HCT116 (cell line): ENCODE measurements at regions not wholly inside any gene's neighbourhood (a gene's known extent, or its start where the extent isn't known, plus 50 kb on each side); places are given as distances from the start of the nearest gene placed in this dataset.

Source experiments
- ATAC-seq: fragments of 200-7000 bp; cut with Tn5 transposase; 2 replicates; pipeline ENCODE4 v1.9.1; 2020; ENCODE audit warnings: mild to moderate bottlenecking, moderate library complexity
- BruUV-seq: library from RNA; stranded (reverse); fragments of 400-500 nt; replicated peaks from 2 replicates; lab custom pipeline; 2021; lab: Mats Ljungman, UMichigan
- CTCF ChIA-PET: fragments of 300-600 bp; sonication (Branson Sonifier 250); formaldehyde crosslinking; loops from one replicate; lab custom pipeline; 2021; ENCODE audit warnings: antibody characterized with exemption; lab: Charles Lee
- POLR2A ChIA-PET: fragments of 300-600, 350-600 bp; sonication (Branson Sonifier 250); formaldehyde crosslinking; loops from one replicate; lab custom pipeline; 2021; ENCODE audit warnings: antibody characterized with exemption; lab: Charles Lee
- RAD21 ChIA-PET, 2 experiments: fragments of 300-600 bp; sonication (Branson Sonifier 250); formaldehyde crosslinking; loops; one replicate each; lab custom pipeline; 2023; ENCODE audit warnings: low total read pairs in 2 of 2; ENCODE audit not compliant: uncharacterized antibody in 2 of 2, unreplicated experiment in 2 of 2, low non-redundant PET in 1 of 2; lab: Charles Lee
- DNase-seq: peaks from one replicate; pipeline ENCODE4 v3.0.0-alpha.2; 2010; ENCODE audit warnings: low read depth, low spot score
- H2AFZ ChIP-seq: fragments of 200-600 bp; shearing (Covaris generic), sonication (generic); 2 replicates; pipeline ENCODE4 v1.6.1; 2017; ENCODE audit warnings: low read depth, mixed run types, mixed read lengths, antibody characterized with exemption, low read length; ENCODE audit not compliant: poor library complexity, severe bottlenecking
- H3K27ac ChIP-seq: 2 replicates; pipeline ENCODE4 v1.5.1; 2012; ENCODE audit warnings: low read depth, low read length
- H3K27me3 ChIP-seq: fragments of 200-600 bp; sonication (generic); 2 replicates; pipeline ENCODE4 v1.6.1; 2016; ENCODE audit warnings: mixed run types, low read length, mixed read lengths; ENCODE audit not compliant: insufficient read depth
- H3K36me3 ChIP-seq, 2 experiments: fragments of 200-500 bp in 1 of 2; fragments of 200-600 bp in 1 of 2; sonication (Bioruptor generic) in 1 of 2; sonication (generic) in 1 of 2; 2 replicates each; pipeline versions ENCODE4 v1.5.1 to v1.6.1; 2014 to 2016; ENCODE audit warnings: low read length in 2 of 2, inconsistent platforms in 1 of 2, mixed read lengths in 1 of 2, mixed run types in 1 of 2; ENCODE audit not compliant: insufficient read depth in 2 of 2, control insufficient read depth in 1 of 2
- H3K4me1 ChIP-seq, 2 experiments: fragments of 200-600 bp in 1 of 2; sonication (generic) in 1 of 2; 2 replicates each; pipeline versions ENCODE4 v1.5.1 to v1.6.1; 2012 to 2017; ENCODE audit warnings: low read length in 2 of 2, inconsistent platforms in 1 of 2, mild to moderate bottlenecking in 1 of 2, mixed read lengths in 1 of 2, mixed run types in 1 of 2, moderate library complexity in 1 of 2; ENCODE audit not compliant: insufficient read depth in 2 of 2, control insufficient read depth in 1 of 2
- H3K4me2 ChIP-seq: fragments of 200-600 bp; sonication (generic); 2 replicates; pipeline ENCODE4 v1.6.1; 2017; ENCODE audit warnings: mixed run types, low read length, mixed read lengths
- H3K4me3 ChIP-seq, 2 experiments: fragments of 200-600 bp in 1 of 2; sonication (generic) in 1 of 2; replicated peaks in 1 of 2; 2 replicates each; pipeline ENCODE4 v1.5.1; 2011 to 2016; ENCODE audit warnings: low read length in 2 of 2, control low read depth in 1 of 2, low read depth in 1 of 2, mild to moderate bottlenecking in 1 of 2, mixed read lengths in 1 of 2, mixed run types in 1 of 2
- H3K79me2 ChIP-seq: fragments of 200-600 bp; sonication (generic); 2 replicates; pipeline ENCODE4 v1.6.1; 2017; ENCODE audit warnings: mild to moderate bottlenecking, mixed run types, low read length, moderate library complexity, mixed read lengths; ENCODE audit not compliant: insufficient read depth
- H3K9ac ChIP-seq: fragments of 200-600 bp; sonication (generic); 2 replicates; pipeline ENCODE4 v1.6.1; 2016; ENCODE audit warnings: low read length, mixed read lengths
- H3K9me2 ChIP-seq: fragments of 200-600 bp; sonication (generic), shearing (Covaris generic); 2 replicates; pipeline ENCODE4 v1.6.1; 2017; ENCODE audit warnings: mixed run types, mild to moderate bottlenecking, moderate library complexity; ENCODE audit not compliant: insufficient read depth
- H3K9me3 ChIP-seq, 2 experiments: fragments of 200-500 bp in 1 of 2; fragments of 200-600 bp in 1 of 2; sonication (Bioruptor generic) in 1 of 2; sonication (generic) in 1 of 2; 2 replicates each; pipeline ENCODE4 v1.6.1; 2014 to 2017; ENCODE audit warnings: low read length in 2 of 2, mixed read lengths in 2 of 2, inconsistent platforms in 1 of 2, low read depth in 1 of 2, mild to moderate bottlenecking in 1 of 2, mixed run types in 1 of 2, moderate library complexity in 1 of 2; ENCODE audit not compliant: control insufficient read depth in 1 of 2, insufficient read depth in 1 of 2
- H4K20me1 ChIP-seq: fragments of 200-600 bp; sonication (generic), shearing (Covaris generic); 2 replicates; pipeline ENCODE4 v1.6.1; 2017; ENCODE audit warnings: mixed run types, mild to moderate bottlenecking, moderate library complexity; ENCODE audit not compliant: insufficient read depth
- ATF3 ChIP-seq: IDR thresholded peaks from 2 replicates; pipeline ENCODE4 v1.6.1; 2012
- CBX3 ChIP-seq: IDR thresholded peaks from 2 replicates; pipeline ENCODE4 v1.6.1; 2012; ENCODE audit warnings: low read depth
- CEBPB ChIP-seq: IDR thresholded peaks from 2 replicates; pipeline ENCODE4 v1.6.1; 2012; ENCODE audit warnings: low read depth
- CTCF ChIP-seq, 3 experiments: fragments of 200-600 bp in 1 of 3; sonication (generic) in 1 of 3; IDR thresholded peaks in 2 of 3; conservative IDR thresholded peaks in 1 of 3; 2 replicates each; pipeline ENCODE4 v1.5.1; 2012 to 2017; ENCODE audit warnings: low read depth in 2 of 3, low read length in 2 of 3, antibody characterized with exemption in 1 of 3, borderline replicate concordance in 1 of 3, control low read depth in 1 of 3, mild to moderate bottlenecking in 1 of 3, mixed read lengths in 1 of 3, mixed run types in 1 of 3, moderate library complexity in 1 of 3; ENCODE audit not compliant: insufficient read depth in 1 of 3
- EGR1 ChIP-seq: IDR thresholded peaks from 2 replicates; pipeline ENCODE4 v1.6.1; 2012; ENCODE audit warnings: low read depth
- ELF1 ChIP-seq: IDR thresholded peaks from 2 replicates; pipeline ENCODE4 v1.6.1; 2012; ENCODE audit warnings: low read depth, borderline replicate concordance
- EZH2 ChIP-seq: fragments of 200-600 bp; sonication (generic); IDR thresholded peaks from 2 replicates; pipeline ENCODE4 v1.6.1; 2017; ENCODE audit warnings: antibody characterized with exemption, mixed run types
- EZH2phosphoT487 ChIP-seq: fragments of 200-600 bp; IDR thresholded peaks from 2 replicates; pipeline ENCODE4 v1.6.1; 2018; ENCODE audit warnings: antibody characterized with exemption, borderline replicate concordance
- FOSL1 ChIP-seq: IDR thresholded peaks from 2 replicates; pipeline ENCODE4 v1.6.1; 2012; ENCODE audit warnings: low read depth
- MAX ChIP-seq: IDR thresholded peaks from 2 replicates; pipeline ENCODE4 v1.6.1; 2012
- POLR2A ChIP-seq: IDR thresholded peaks from 2 replicates; pipeline ENCODE4 v1.7.0; 2011; ENCODE audit warnings: borderline replicate concordance; ENCODE audit not compliant: insufficient read depth, insufficient read length; ENCODE audit errors: extremely low read depth
- POLR2AphosphoS5 ChIP-seq: IDR thresholded peaks from 2 replicates; pipeline ENCODE4 v1.6.1; 2011; ENCODE audit warnings: mild to moderate bottlenecking, low read depth, low read length, moderate library complexity
- RAD21 ChIP-seq: IDR thresholded peaks from 2 replicates; pipeline ENCODE4 v1.6.1; 2012; ENCODE audit warnings: low read depth, mild to moderate bottlenecking
- SIN3A ChIP-seq: IDR thresholded peaks from 2 replicates; pipeline ENCODE4 v1.6.1; 2012; ENCODE audit warnings: low read depth
- SP1 ChIP-seq: IDR thresholded peaks from 2 replicates; pipeline ENCODE4 v1.6.1; 2012; ENCODE audit warnings: low read depth
- SRF ChIP-seq: IDR thresholded peaks from 2 replicates; pipeline ENCODE4 v1.6.1; 2012; ENCODE audit warnings: low read depth
- TCF7L2 ChIP-seq: IDR thresholded peaks from 2 replicates; pipeline ENCODE4 v1.7.0; 2011; ENCODE audit warnings: borderline replicate concordance, inconsistent platforms; ENCODE audit not compliant: insufficient read depth, insufficient read length; ENCODE audit errors: extremely low read depth
- YY1 ChIP-seq: IDR thresholded peaks from 2 replicates; pipeline ENCODE4 v1.6.1; 2011; ENCODE audit warnings: low read length, low read depth, moderate library complexity, mild to moderate bottlenecking; ENCODE audit not compliant: insufficient replicate concordance; ENCODE audit errors: extremely low read depth
- ZFX ChIP-seq: fragments of 450-650 bp; IDR thresholded peaks from 2 replicates; pipeline ENCODE4 v1.6.1; 2017
- ZNF274 ChIP-seq: fragments of 200-500 bp; sonication (Bioruptor generic); IDR thresholded peaks from 2 replicates; pipeline ENCODE4 v1.6.1; 2014; ENCODE audit warnings: mild to moderate bottlenecking, low read depth, low read length, inconsistent platforms
- intact Hi-C: fragments of 100-400 bp; cut with micrococcal nuclease; formaldehyde crosslinking; loops from 2 replicates; pipeline ENCODE4 v1.10.0; 2022

GRCh38 chr6:103723438-103724322 is 1136.0 kb downstream of the HACE1 start:
- H3K36me3 ChIP-seq, result no peaks in the 10 kb centered on the region
- H3K9me3 ChIP-seq, result no peaks in the 10 kb centered on the region
- ChIA-PET POLR2A (no interaction called here), CTCF (no interaction called here), RAD21 (no interaction called here)
- 0 out of 2 replicates have a peak, but pooled peaks cover 4% of the 10 kb centered on the region for H3K9me2 ChIP-seq
- no peaks in the 10 kb centered on the region for H3K79me2 ChIP-seq
- intact Hi-C loops, result no loop called here
- H3K27me3 ChIP-seq, result no peaks in the 10 kb centered on the region
- H3K9ac ChIP-seq, result no peak overlapping the region
- H4K20me1 ChIP-seq, result no peaks in the 10 kb centered on the region
- ATAC-seq (no peak), DNase-seq (no peak)
- H3K4me1 ChIP-seq, result no peaks in the 10 kb centered on the region
- H3K27ac ChIP-seq, result no peak overlapping the region
- H3K4me2 ChIP-seq, result no peak overlapping the region
- no peak overlapping the region for H2AFZ ChIP-seq
- TF ChIP-seq EGR1, result no peak
- no peak for TF ChIP-seq SIN3A
- TF ChIP-seq TCF7L2, result no peak
- TF ChIP-seq CTCF (IDR thresholded peaks at IDR 0.05 in 2 of 3, conservative IDR thresholded peaks at IDR 0.05 in 1 of 3; ENCODE audit: borderline replicate concordance in 1 of 3, insufficient read depth in 1 of 3, low read depth in 2 of 3, low read length in 2 of 3), result no peak
- TF ChIP-seq MAX, result no peak
- TF ChIP-seq ELF1, result no peak
- TF ChIP-seq SP1, result no peak
- no peak for TF ChIP-seq ZNF274
- no peak for TF ChIP-seq POLR2AphosphoS5
- no peak for TF ChIP-seq FOSL1
- no peak for TF ChIP-seq ZFX
- no peak for TF ChIP-seq RAD21
- TF ChIP-seq POLR2A, result no peak
- TF ChIP-seq EZH2, result no peak
- no peak for TF ChIP-seq CBX3
- no peak for TF ChIP-seq YY1
- TF ChIP-seq EZH2phosphoT487, result no peak
- no peak for TF ChIP-seq SRF
- no peak for TF ChIP-seq CEBPB
- no peak for TF ChIP-seq ATF3
- no TSS peak for BruUV-seq
- H3K4me3 ChIP-seq, result no peak overlapping the region
